HCT116 (cell line): ENCODE measurements at regions not wholly inside any gene's neighbourhood (a gene's known extent, or its start where the extent isn't known, plus 50 kb on each side); places are given as distances from the start of the nearest gene placed in this dataset.

ENCODE experiments used
- ATAC-seq: fragments of 200-7000 bp; cut with Tn5 transposase; 2 replicates; pipeline ENCODE4 v1.9.1; 2020; ENCODE audit warnings: mild to moderate bottlenecking, moderate library complexity
- BruUV-seq: library from RNA; stranded (reverse); fragments of 400-500 nt; replicated peaks from 2 replicates; lab custom pipeline; 2021; lab: Mats Ljungman, UMichigan
- CTCF ChIA-PET: fragments of 300-600 bp; sonication (Branson Sonifier 250); formaldehyde crosslinking; loops from one replicate; lab custom pipeline; 2021; ENCODE audit warnings: antibody characterized with exemption; lab: Charles Lee
- POLR2A ChIA-PET: fragments of 300-600, 350-600 bp; sonication (Branson Sonifier 250); formaldehyde crosslinking; loops from one replicate; lab custom pipeline; 2021; ENCODE audit warnings: antibody characterized with exemption; lab: Charles Lee
- RAD21 ChIA-PET, 2 experiments: fragments of 300-600 bp; sonication (Branson Sonifier 250); formaldehyde crosslinking; loops; one replicate each; lab custom pipeline; 2023; ENCODE audit warnings: low total read pairs in 2 of 2; ENCODE audit not compliant: uncharacterized antibody in 2 of 2, unreplicated experiment in 2 of 2, low non-redundant PET in 1 of 2; lab: Charles Lee
- DNase-seq: peaks from one replicate; pipeline ENCODE4 v3.0.0-alpha.2; 2010; ENCODE audit warnings: low read depth, low spot score
- H2AFZ ChIP-seq: fragments of 200-600 bp; shearing (Covaris generic), sonication (generic); 2 replicates; pipeline ENCODE4 v1.6.1; 2017; ENCODE audit warnings: low read depth, mixed run types, mixed read lengths, antibody characterized with exemption, low read length; ENCODE audit not compliant: poor library complexity, severe bottlenecking
- H3K27ac ChIP-seq: 2 replicates; pipeline ENCODE4 v1.5.1; 2012; ENCODE audit warnings: low read depth, low read length
- H3K27me3 ChIP-seq: fragments of 200-600 bp; sonication (generic); 2 replicates; pipeline ENCODE4 v1.6.1; 2016; ENCODE audit warnings: mixed run types, low read length, mixed read lengths; ENCODE audit not compliant: insufficient read depth
- H3K36me3 ChIP-seq, 2 experiments: fragments of 200-500 bp in 1 of 2; fragments of 200-600 bp in 1 of 2; sonication (Bioruptor generic) in 1 of 2; sonication (generic) in 1 of 2; 2 replicates each; pipeline versions ENCODE4 v1.5.1 to v1.6.1; 2014 to 2016; ENCODE audit warnings: low read length in 2 of 2, inconsistent platforms in 1 of 2, mixed read lengths in 1 of 2, mixed run types in 1 of 2; ENCODE audit not compliant: insufficient read depth in 2 of 2, control insufficient read depth in 1 of 2
- H3K4me1 ChIP-seq, 2 experiments: fragments of 200-600 bp in 1 of 2; sonication (generic) in 1 of 2; 2 replicates each; pipeline versions ENCODE4 v1.5.1 to v1.6.1; 2012 to 2017; ENCODE audit warnings: low read length in 2 of 2, inconsistent platforms in 1 of 2, mild to moderate bottlenecking in 1 of 2, mixed read lengths in 1 of 2, mixed run types in 1 of 2, moderate library complexity in 1 of 2; ENCODE audit not compliant: insufficient read depth in 2 of 2, control insufficient read depth in 1 of 2
- H3K4me2 ChIP-seq: fragments of 200-600 bp; sonication (generic); 2 replicates; pipeline ENCODE4 v1.6.1; 2017; ENCODE audit warnings: mixed run types, low read length, mixed read lengths
- H3K4me3 ChIP-seq, 2 experiments: fragments of 200-600 bp in 1 of 2; sonication (generic) in 1 of 2; replicated peaks in 1 of 2; 2 replicates each; pipeline ENCODE4 v1.5.1; 2011 to 2016; ENCODE audit warnings: low read length in 2 of 2, control low read depth in 1 of 2, low read depth in 1 of 2, mild to moderate bottlenecking in 1 of 2, mixed read lengths in 1 of 2, mixed run types in 1 of 2
- H3K79me2 ChIP-seq: fragments of 200-600 bp; sonication (generic); 2 replicates; pipeline ENCODE4 v1.6.1; 2017; ENCODE audit warnings: mild to moderate bottlenecking, mixed run types, low read length, moderate library complexity, mixed read lengths; ENCODE audit not compliant: insufficient read depth
- H3K9ac ChIP-seq: fragments of 200-600 bp; sonication (generic); 2 replicates; pipeline ENCODE4 v1.6.1; 2016; ENCODE audit warnings: low read length, mixed read lengths
- H3K9me2 ChIP-seq: fragments of 200-600 bp; sonication (generic), shearing (Covaris generic); 2 replicates; pipeline ENCODE4 v1.6.1; 2017; ENCODE audit warnings: mixed run types, mild to moderate bottlenecking, moderate library complexity; ENCODE audit not compliant: insufficient read depth
- H3K9me3 ChIP-seq, 2 experiments: fragments of 200-500 bp in 1 of 2; fragments of 200-600 bp in 1 of 2; sonication (Bioruptor generic) in 1 of 2; sonication (generic) in 1 of 2; 2 replicates each; pipeline ENCODE4 v1.6.1; 2014 to 2017; ENCODE audit warnings: low read length in 2 of 2, mixed read lengths in 2 of 2, inconsistent platforms in 1 of 2, low read depth in 1 of 2, mild to moderate bottlenecking in 1 of 2, mixed run types in 1 of 2, moderate library complexity in 1 of 2; ENCODE audit not compliant: control insufficient read depth in 1 of 2, insufficient read depth in 1 of 2
- H4K20me1 ChIP-seq: fragments of 200-600 bp; sonication (generic), shearing (Covaris generic); 2 replicates; pipeline ENCODE4 v1.6.1; 2017; ENCODE audit warnings: mixed run types, mild to moderate bottlenecking, moderate library complexity; ENCODE audit not compliant: insufficient read depth
- CBX3 ChIP-seq: IDR thresholded peaks from 2 replicates; pipeline ENCODE4 v1.6.1; 2012; ENCODE audit warnings: low read depth
- CEBPB ChIP-seq: IDR thresholded peaks from 2 replicates; pipeline ENCODE4 v1.6.1; 2012; ENCODE audit warnings: low read depth
- CTCF ChIP-seq, 3 experiments: fragments of 200-600 bp in 1 of 3; sonication (generic) in 1 of 3; IDR thresholded peaks in 2 of 3; conservative IDR thresholded peaks in 1 of 3; 2 replicates each; pipeline ENCODE4 v1.5.1; 2012 to 2017; ENCODE audit warnings: low read depth in 2 of 3, low read length in 2 of 3, antibody characterized with exemption in 1 of 3, borderline replicate concordance in 1 of 3, control low read depth in 1 of 3, mild to moderate bottlenecking in 1 of 3, mixed read lengths in 1 of 3, mixed run types in 1 of 3, moderate library complexity in 1 of 3; ENCODE audit not compliant: insufficient read depth in 1 of 3
- EGR1 ChIP-seq: IDR thresholded peaks from 2 replicates; pipeline ENCODE4 v1.6.1; 2012; ENCODE audit warnings: low read depth
- ELF1 ChIP-seq: IDR thresholded peaks from 2 replicates; pipeline ENCODE4 v1.6.1; 2012; ENCODE audit warnings: low read depth, borderline replicate concordance
- FOSL1 ChIP-seq: IDR thresholded peaks from 2 replicates; pipeline ENCODE4 v1.6.1; 2012; ENCODE audit warnings: low read depth
- JUND ChIP-seq: IDR thresholded peaks from 2 replicates; pipeline ENCODE4 v1.6.1; 2012
- POLR2A ChIP-seq: IDR thresholded peaks from 2 replicates; pipeline ENCODE4 v1.7.0; 2011; ENCODE audit warnings: borderline replicate concordance; ENCODE audit not compliant: insufficient read depth, insufficient read length; ENCODE audit errors: extremely low read depth
- RAD21 ChIP-seq: IDR thresholded peaks from 2 replicates; pipeline ENCODE4 v1.6.1; 2012; ENCODE audit warnings: low read depth, mild to moderate bottlenecking
- YY1 ChIP-seq: IDR thresholded peaks from 2 replicates; pipeline ENCODE4 v1.6.1; 2011; ENCODE audit warnings: low read length, low read depth, moderate library complexity, mild to moderate bottlenecking; ENCODE audit not compliant: insufficient replicate concordance; ENCODE audit errors: extremely low read depth
- ZFX ChIP-seq: fragments of 450-650 bp; IDR thresholded peaks from 2 replicates; pipeline ENCODE4 v1.6.1; 2017
- ZNF274 ChIP-seq: fragments of 200-500 bp; sonication (Bioruptor generic); IDR thresholded peaks from 2 replicates; pipeline ENCODE4 v1.6.1; 2014; ENCODE audit warnings: mild to moderate bottlenecking, low read depth, low read length, inconsistent platforms
- intact Hi-C: fragments of 100-400 bp; cut with micrococcal nuclease; formaldehyde crosslinking; loops from 2 replicates; pipeline ENCODE4 v1.10.0; 2022

DNA sequence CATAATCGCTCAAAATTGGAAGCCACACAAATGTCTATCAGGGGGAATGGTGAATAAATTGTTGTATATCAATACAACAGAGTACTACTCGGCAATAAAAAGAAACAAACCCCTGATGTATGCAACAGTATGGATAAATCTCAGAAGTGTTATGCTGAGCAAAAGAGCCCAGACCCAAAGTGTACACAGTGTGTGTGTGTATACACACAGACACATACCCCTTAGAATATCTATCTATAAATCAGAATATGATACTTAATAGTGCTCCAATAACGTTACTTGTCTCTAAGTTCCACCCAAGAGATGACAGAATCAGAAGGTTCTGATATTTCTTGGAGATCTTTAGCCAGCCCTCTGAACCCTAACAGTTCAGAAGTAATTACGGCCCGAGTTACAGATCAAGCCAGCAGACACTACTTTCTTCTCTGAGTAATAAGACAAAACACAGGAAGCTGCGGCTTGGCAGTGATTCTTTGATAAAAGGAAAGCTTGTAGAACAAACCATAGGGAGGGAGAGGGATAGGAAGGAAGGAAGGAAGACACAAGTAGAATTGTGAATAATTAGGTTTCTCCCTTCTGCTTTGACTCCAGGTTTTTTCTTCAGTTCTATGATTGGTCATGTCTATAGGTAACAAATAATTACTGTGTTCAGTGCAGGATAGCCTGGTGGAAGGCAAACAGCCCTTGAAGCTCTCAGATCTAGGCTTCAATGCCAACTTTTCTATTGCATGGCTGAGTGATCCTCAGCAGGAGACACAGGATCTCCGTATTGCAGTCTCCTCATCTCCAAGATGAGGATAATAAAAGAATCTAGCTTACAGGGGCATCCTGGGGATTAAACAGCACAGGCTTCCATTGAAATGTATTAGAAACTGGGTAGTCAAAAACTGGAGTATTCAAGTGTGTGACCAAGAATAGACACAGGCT is 75.6 kb upstream of the TEAD1 start:
- H3K4me1 ChIP-seq: peaks cover 5 to 14% of the 10 kb centered on the region in 2 experiments; a peak in 2 of 4 replicates
- ChIA-PET RAD21 (interaction anchor here (0.6 to 1.4 kb wide), 6 partner anchors 189 to 363 kb away, joined by 3 to 8 read pairs (median 4); no protein-coding TSS in a partner anchor), CTCF (interaction anchor here (1.2 to 1.9 kb wide), 7 partner anchors 8 to 290 kb away, joined by 3 to 13 read pairs (median 4); no protein-coding TSS in a partner anchor), POLR2A (no interaction called here)
- H3K36me3 ChIP-seq: no peaks in the 10 kb centered on the region
- H3K4me3 ChIP-seq: no peak overlapping the region
- no peak overlapping the region for H3K27ac ChIP-seq
- H3K9me3 ChIP-seq: no peaks in the 10 kb centered on the region
- no peaks in the 10 kb centered on the region for H3K27me3 ChIP-seq
- intact Hi-C loops: loop anchor here (1.0 kb wide), 1 partner anchor 290 kb away; no protein-coding TSS in a partner anchor
- no peak overlapping the region for H3K4me2 ChIP-seq
- peak overlapping the region; percentile 52 for H2AFZ ChIP-seq
- TF ChIP-seq FOSL1 (no peak), POLR2A (no peak), ZFX (no peak), ZNF274 (no peak), CEBPB (no peak)
- no peaks in the 10 kb centered on the region for H4K20me1 ChIP-seq
- H3K79me2 ChIP-seq: no peaks in the 10 kb centered on the region
- no peaks in the 10 kb centered on the region for H3K9me2 ChIP-seq
- BruUV-seq: no TSS peak
- no peak for ATAC-seq
- no peak for DNase-seq
- no peak overlapping the region for H3K9ac ChIP-seq

- RAD21 ChIA-PET: interaction anchor here (0.6 to 1.4 kb wide), 6 partner anchors 190 to 362 kb away, joined by 3 to 8 read pairs (median 4); no protein-coding TSS in a partner anchor
- intact Hi-C loops: loop anchor here (1.0 to 10.0 kb wide), 2 partner anchors 155 to 289 kb away; no protein-coding TSS in a partner anchor
- peak; percentile 40 for DNase-seq
Measured at GRCh38 chr11:12599408-12600143, 74.6 kb upstream of the TEAD1 start.

More at GRCh38 chr11:12599408-12600143, 74.6 kb upstream of the TEAD1 start:
- Histone ChIP-seq H3K79me2 (no peaks in the 10 kb centered on the region), H3K4me3 (no peak overlapping the region), H3K27me3 (no peaks in the 10 kb centered on the region), H3K4me2 (peak overlapping the region; percentile 4; the same call in 1 of the 2 replicates), H3K9me3 (no peaks in the 10 kb centered on the region), H2AFZ (peak overlapping the region; percentile 52)
- peak; percentile 96 for ATAC-seq
- POLR2A ChIA-PET: no interaction called here
- TF ChIP-seq CTCF (IDR thresholded peaks at IDR 0.05 in 2 of 3, conservative IDR thresholded peaks at IDR 0.05 in 1 of 3; ENCODE audit: borderline replicate concordance in 1 of 3, insufficient read depth in 1 of 3, low read depth in 2 of 3, low read length in 2 of 3) (peak; percentile 76 to 92 (median 92)), EGR1 (no peak), YY1 (peak; percentile 75), RAD21 (peak; percentile 84), ELF1 (no peak), CBX3 (peak; percentile 90), JUND (no peak)
- TF ChIP-seq, all 23 proteins: peak for 4
- Histone ChIP-seq H3K36me3 (no peaks in the 10 kb centered on the region), H4K20me1 (no peaks in the 10 kb centered on the region), H3K9ac (no peak overlapping the region), H3K27ac (no peak overlapping the region), H3K9me2 (no peaks in the 10 kb centered on the region), H3K4me1 (peaks cover 5 to 14% of the 10 kb centered on the region in 2 experiments; a peak in 2 of 4 replicates)
- BruUV-seq: no TSS peak
- CTCF ChIA-PET: interaction anchor here (1.0 to 1.9 kb wide), 10 partner anchors 9 to 289 kb away, joined by 3 to 13 read pairs (median 4); no protein-coding TSS in a partner anchor
